Liver (tissue), 8 donors: ENCODE measurements at regions not wholly inside any gene's neighbourhood (a gene's known extent, or its start where the extent isn't known, plus 50 kb on each side); places are given as distances from the start of the nearest gene placed in this dataset.

ENCODE experiments used
- DNase-seq: peaks from one replicate; pipeline ENCODE4 v3.0.0-alpha.2; 2017; ENCODE audit warnings: low spot score
- H3K27ac ChIP-seq, 2 donors: one replicate each; pipeline ENCODE4 v1.7.0; 2013; ENCODE audit warnings: inconsistent platforms in 2 of 2, low read length in 2 of 2, control low read depth in 1 of 2, low read depth in 1 of 2, mild to moderate bottlenecking in 1 of 2
- H3K27me3 ChIP-seq, 4 donors: one replicate each; pipeline versions ENCODE4 v1.6.1 to v1.7.0; 2013; ENCODE audit warnings: low read length in 3 of 4, inconsistent platforms in 1 of 4, mild to moderate bottlenecking in 1 of 4, moderate library complexity in 1 of 4; ENCODE audit not compliant: control insufficient read depth in 4 of 4, insufficient read depth in 4 of 4
- H3K36me3 ChIP-seq, 4 donors: one replicate each; pipeline versions ENCODE4 v1.6.1 to v1.7.0; 2013; ENCODE audit warnings: low read length in 3 of 4, mild to moderate bottlenecking in 3 of 4, low read depth in 1 of 4, moderate library complexity in 1 of 4; ENCODE audit not compliant: control insufficient read depth in 4 of 4, insufficient read depth in 3 of 4
- H3K4me1 ChIP-seq, 4 donors: one replicate each; pipeline versions ENCODE4 v1.6.1 to v1.7.0; 2013; ENCODE audit warnings: low read length in 3 of 4, mild to moderate bottlenecking in 3 of 4, moderate library complexity in 1 of 4; ENCODE audit not compliant: control insufficient read depth in 4 of 4, insufficient read depth in 4 of 4
- H3K4me3 ChIP-seq, 3 donors: one replicate each; pipeline versions ENCODE4 v1.6.1 to v1.7.0; 2013; ENCODE audit warnings: low read length in 3 of 3, control low read depth in 1 of 3, low read depth in 1 of 3, mild to moderate bottlenecking in 1 of 3
- H3K9ac ChIP-seq, 2 donors: one replicate each; pipeline ENCODE4 v1.7.0; 2013; ENCODE audit warnings: low read length in 2 of 2, mild to moderate bottlenecking in 2 of 2, moderate library complexity in 2 of 2, control low read depth in 1 of 2, low read depth in 1 of 2
- H3K9me3 ChIP-seq, 4 donors: one replicate each; pipeline versions ENCODE4 v1.6.1 to v1.7.0; 2013; ENCODE audit warnings: low read length in 3 of 4; ENCODE audit not compliant: control insufficient read depth in 4 of 4
- EGR1 ChIP-seq, 2 donors: IDR thresholded peaks; 2 replicates each; pipeline ENCODE4 v1.6.1; 2016 to 2018; ENCODE audit warnings: antibody characterized with exemption in 2 of 2, low read depth in 2 of 2
- FOXA1 ChIP-seq: IDR thresholded peaks from 2 replicates; pipeline ENCODE4 v1.6.1; 2016; ENCODE audit warnings: antibody characterized with exemption
- FOXA2 ChIP-seq: IDR thresholded peaks from 2 replicates; pipeline ENCODE4 v1.6.1; 2016; ENCODE audit warnings: antibody characterized with exemption
- GABPA ChIP-seq, 2 donors: IDR thresholded peaks in 1 of 2; conservative IDR thresholded peaks in 1 of 2; 2 replicates each; pipeline ENCODE4 v1.6.1; 2016; ENCODE audit warnings: antibody characterized with exemption in 2 of 2, mild to moderate bottlenecking in 1 of 2, moderate library complexity in 1 of 2
- HNF4A ChIP-seq, 2 donors: conservative IDR thresholded peaks; 2 replicates each; pipeline ENCODE4 v1.6.1; 2016; ENCODE audit warnings: antibody characterized with exemption in 2 of 2, mild to moderate bottlenecking in 2 of 2
- HNF4G ChIP-seq: IDR thresholded peaks from 2 replicates; pipeline ENCODE4 v1.6.1; 2016; ENCODE audit warnings: antibody characterized with exemption
- JUND ChIP-seq, 2 donors: IDR thresholded peaks; 2 replicates each; pipeline ENCODE4 v1.6.1; 2016; ENCODE audit warnings: antibody characterized with exemption in 2 of 2
- MAX ChIP-seq: IDR thresholded peaks from 2 replicates; pipeline ENCODE4 v1.6.1; 2016; ENCODE audit warnings: antibody characterized with exemption
- NR2F2 ChIP-seq: IDR thresholded peaks from 2 replicates; pipeline ENCODE4 v1.6.1; 2016; ENCODE audit warnings: antibody characterized with exemption
- RAD21 ChIP-seq, 2 donors: IDR thresholded peaks; 2 replicates each; pipeline ENCODE4 v1.6.1; 2016; ENCODE audit warnings: antibody characterized with exemption in 2 of 2, mild to moderate bottlenecking in 2 of 2
- RXRA ChIP-seq, 2 donors: IDR thresholded peaks; 2 replicates each; pipeline ENCODE4 v1.6.1; 2017 to 2018; ENCODE audit warnings: antibody characterized with exemption in 2 of 2, mild to moderate bottlenecking in 1 of 2
- SP1 ChIP-seq: IDR thresholded peaks from 2 replicates; pipeline ENCODE4 v1.6.1; 2018; ENCODE audit warnings: antibody characterized with exemption, mild to moderate bottlenecking
- TAF1 ChIP-seq: conservative IDR thresholded peaks from 2 replicates; pipeline ENCODE4 v1.6.1; 2016; ENCODE audit warnings: antibody characterized with exemption, mild to moderate bottlenecking
- YY1 ChIP-seq: IDR thresholded peaks from 2 replicates; pipeline ENCODE4 v1.6.1; 2016; ENCODE audit warnings: antibody characterized with exemption, mild to moderate bottlenecking
- ZBTB33 ChIP-seq: IDR thresholded peaks from 2 replicates; pipeline ENCODE4 v1.6.1; 2016; ENCODE audit warnings: antibody characterized with exemption
- WGBS: extraction: QIAGEN DNeasy Blood & Tissue Kit; methylation state at CpG from one replicate; pipeline ENCODE4 v1.1.7; 2013; 5-methylcytosine and 5-hydroxymethylcytosine counted together
- TF ChIP-seq, protein P1 (sequence below): fragments of 150-350 bp; IDR thresholded peaks from 2 replicates; pipeline ENCODE4 v1.5.1; 2017; ENCODE audit warnings: improper control_type of control experiment, low read depth, low read length; ENCODE audit not compliant: missing input control
- TF ChIP-seq, protein P2 (sequence below): IDR thresholded peaks from 2 replicates; pipeline ENCODE4 v1.6.1; 2016; ENCODE audit warnings: antibody characterized with exemption
- TF ChIP-seq, protein P3 (sequence below): IDR thresholded peaks from 2 replicates; pipeline ENCODE4 v1.6.1; 2016; ENCODE audit warnings: antibody characterized with exemption, mild to moderate bottlenecking
- donor health status: healthy.
- donor health status: healthy.
- donor health status: healthy.
- donor health status: healthy.
- donor health status: healthy.

DNA sequence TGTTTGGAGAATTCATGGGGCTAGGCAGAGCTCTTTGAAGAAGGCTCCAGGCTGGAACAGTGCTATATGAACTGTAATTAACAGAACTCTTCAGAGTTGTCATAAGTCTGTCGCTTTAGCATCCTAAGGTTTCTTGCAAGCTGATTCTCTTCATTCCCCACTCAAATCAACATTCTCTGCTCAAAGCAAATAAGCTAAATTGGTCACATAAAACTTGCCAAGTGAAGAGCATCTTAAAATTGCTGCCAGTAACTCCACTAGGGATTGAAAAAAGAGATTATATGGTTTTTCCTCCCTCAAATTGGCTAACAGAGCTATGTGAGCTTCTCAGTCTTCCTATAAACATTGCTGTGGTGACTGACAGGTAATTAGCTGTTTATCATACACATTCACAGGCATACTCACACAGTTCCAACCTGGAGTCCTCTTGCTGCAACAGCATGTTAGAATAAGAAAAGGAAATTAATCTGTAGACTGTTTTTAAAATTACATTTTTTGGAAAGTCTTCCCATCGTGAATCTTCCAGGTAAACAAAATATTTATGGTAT is 298.5 kb upstream of the ATP10B start:
- H3K27me3 ChIP-seq = peaks cover 0 to 3% (median 0%) of the 10 kb centered on the region in 4 donors
- DNase-seq = no peak
- no peak overlapping the region for H3K27ac ChIP-seq
- H3K4me3 ChIP-seq = no peak overlapping the region
- H3K36me3 ChIP-seq = no peaks in the 10 kb centered on the region
- no peak overlapping the region for H3K9ac ChIP-seq
- H3K9me3 ChIP-seq = no peaks in the 10 kb centered on the region
- no peak for TF ChIP-seq GABPA (IDR thresholded peaks at IDR 0.05 in 1 of 2, conservative IDR thresholded peaks at IDR 0.05 in 1 of 2)
- TF ChIP-seq MAX = no peak
- TF ChIP-seq HNF4G = no peak
- TF ChIP-seq FOXA1 = no peak
- no peak for TF ChIP-seq JUND (IDR thresholded peaks at IDR 0.05)
- TF ChIP-seq, protein P1, sequence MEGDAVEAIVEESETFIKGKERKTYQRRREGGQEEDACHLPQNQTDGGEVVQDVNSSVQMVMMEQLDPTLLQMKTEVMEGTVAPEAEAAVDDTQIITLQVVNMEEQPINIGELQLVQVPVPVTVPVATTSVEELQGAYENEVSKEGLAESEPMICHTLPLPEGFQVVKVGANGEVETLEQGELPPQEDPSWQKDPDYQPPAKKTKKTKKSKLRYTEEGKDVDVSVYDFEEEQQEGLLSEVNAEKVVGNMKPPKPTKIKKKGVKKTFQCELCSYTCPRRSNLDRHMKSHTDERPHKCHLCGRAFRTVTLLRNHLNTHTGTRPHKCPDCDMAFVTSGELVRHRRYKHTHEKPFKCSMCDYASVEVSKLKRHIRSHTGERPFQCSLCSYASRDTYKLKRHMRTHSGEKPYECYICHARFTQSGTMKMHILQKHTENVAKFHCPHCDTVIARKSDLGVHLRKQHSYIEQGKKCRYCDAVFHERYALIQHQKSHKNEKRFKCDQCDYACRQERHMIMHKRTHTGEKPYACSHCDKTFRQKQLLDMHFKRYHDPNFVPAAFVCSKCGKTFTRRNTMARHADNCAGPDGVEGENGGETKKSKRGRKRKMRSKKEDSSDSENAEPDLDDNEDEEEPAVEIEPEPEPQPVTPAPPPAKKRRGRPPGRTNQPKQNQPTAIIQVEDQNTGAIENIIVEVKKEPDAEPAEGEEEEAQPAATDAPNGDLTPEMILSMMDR = no peak
- no peak for TF ChIP-seq RAD21 (IDR thresholded peaks at IDR 0.05)
- TF ChIP-seq NR2F2 = no peak
- TF ChIP-seq TAF1 = no peak
- TF ChIP-seq YY1 = no peak
- no peak for TF ChIP-seq HNF4A (conservative IDR thresholded peaks at IDR 0.05)
- TF ChIP-seq ZBTB33 = no peak
- TF ChIP-seq RXRA (IDR thresholded peaks at IDR 0.05) = no peak
- TF ChIP-seq, protein P2, sequence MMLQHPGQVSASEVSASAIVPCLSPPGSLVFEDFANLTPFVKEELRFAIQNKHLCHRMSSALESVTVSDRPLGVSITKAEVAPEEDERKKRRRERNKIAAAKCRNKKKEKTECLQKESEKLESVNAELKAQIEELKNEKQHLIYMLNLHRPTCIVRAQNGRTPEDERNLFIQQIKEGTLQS = no peak
- TF ChIP-seq, protein P3, sequence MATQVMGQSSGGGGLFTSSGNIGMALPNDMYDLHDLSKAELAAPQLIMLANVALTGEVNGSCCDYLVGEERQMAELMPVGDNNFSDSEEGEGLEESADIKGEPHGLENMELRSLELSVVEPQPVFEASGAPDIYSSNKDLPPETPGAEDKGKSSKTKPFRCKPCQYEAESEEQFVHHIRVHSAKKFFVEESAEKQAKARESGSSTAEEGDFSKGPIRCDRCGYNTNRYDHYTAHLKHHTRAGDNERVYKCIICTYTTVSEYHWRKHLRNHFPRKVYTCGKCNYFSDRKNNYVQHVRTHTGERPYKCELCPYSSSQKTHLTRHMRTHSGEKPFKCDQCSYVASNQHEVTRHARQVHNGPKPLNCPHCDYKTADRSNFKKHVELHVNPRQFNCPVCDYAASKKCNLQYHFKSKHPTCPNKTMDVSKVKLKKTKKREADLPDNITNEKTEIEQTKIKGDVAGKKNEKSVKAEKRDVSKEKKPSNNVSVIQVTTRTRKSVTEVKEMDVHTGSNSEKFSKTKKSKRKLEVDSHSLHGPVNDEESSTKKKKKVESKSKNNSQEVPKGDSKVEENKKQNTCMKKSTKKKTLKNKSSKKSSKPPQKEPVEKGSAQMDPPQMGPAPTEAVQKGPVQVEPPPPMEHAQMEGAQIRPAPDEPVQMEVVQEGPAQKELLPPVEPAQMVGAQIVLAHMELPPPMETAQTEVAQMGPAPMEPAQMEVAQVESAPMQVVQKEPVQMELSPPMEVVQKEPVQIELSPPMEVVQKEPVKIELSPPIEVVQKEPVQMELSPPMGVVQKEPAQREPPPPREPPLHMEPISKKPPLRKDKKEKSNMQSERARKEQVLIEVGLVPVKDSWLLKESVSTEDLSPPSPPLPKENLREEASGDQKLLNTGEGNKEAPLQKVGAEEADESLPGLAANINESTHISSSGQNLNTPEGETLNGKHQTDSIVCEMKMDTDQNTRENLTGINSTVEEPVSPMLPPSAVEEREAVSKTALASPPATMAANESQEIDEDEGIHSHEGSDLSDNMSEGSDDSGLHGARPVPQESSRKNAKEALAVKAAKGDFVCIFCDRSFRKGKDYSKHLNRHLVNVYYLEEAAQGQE = no peak
- TF ChIP-seq EGR1 (IDR thresholded peaks at IDR 0.05; ENCODE audit: low read depth in 2 of 2) = no peak
- no peak for TF ChIP-seq SP1
- no peak for TF ChIP-seq FOXA2
- H3K4me1 ChIP-seq = no peaks in the 10 kb centered on the region
- 68% methylated on average over 2 of the region's 2 CpGs for WGBS
